ENCODE measurements at regions not wholly inside any gene's neighbourhood (a gene's known extent, or its start where the extent isn't known, plus 50 kb on each side); places are given as distances from the start of the nearest gene placed in this dataset.
"Not testable (repeated sequence)": the region's sequence is repeated elsewhere in the genome, so short reads cannot be mapped to it uniquely, and the experiment has no call there.

- DNase-seq = no peak
Measured at GRCh38 chr2:47964277-47964676, 58.0 kb upstream of the FBXO11 start.

- DNase-seq = no peak
Measured at GRCh38 chr2:47964722-47965434, 58.6 kb upstream of the FBXO11 start.

- DNase-seq = not testable (repeated sequence)
Measured at GRCh38 chr2:47976728-47977127, 70.4 kb upstream of the FBXO11 start.

DNA sequence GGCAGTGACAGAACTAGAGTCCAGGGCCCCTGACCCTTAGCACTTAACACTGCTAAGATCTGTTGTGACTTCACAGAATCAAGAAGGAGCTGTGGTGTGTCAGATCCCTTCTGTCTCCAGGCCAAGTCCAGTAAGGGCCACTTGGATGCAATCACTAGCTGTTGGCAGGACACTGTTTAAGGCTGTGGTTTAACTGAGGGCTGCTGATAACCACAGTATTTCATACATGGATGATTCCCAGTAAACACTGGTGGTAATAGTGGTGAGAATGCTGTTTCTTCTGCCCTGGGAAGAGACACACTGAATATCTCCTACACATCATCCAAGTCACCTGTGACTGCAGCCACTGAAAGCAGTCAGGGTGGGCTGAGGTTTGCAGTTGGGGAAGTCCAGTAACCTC lies 77.7 kb upstream of the FBXO11 start:
- no peak for DNase-seq

DNA sequence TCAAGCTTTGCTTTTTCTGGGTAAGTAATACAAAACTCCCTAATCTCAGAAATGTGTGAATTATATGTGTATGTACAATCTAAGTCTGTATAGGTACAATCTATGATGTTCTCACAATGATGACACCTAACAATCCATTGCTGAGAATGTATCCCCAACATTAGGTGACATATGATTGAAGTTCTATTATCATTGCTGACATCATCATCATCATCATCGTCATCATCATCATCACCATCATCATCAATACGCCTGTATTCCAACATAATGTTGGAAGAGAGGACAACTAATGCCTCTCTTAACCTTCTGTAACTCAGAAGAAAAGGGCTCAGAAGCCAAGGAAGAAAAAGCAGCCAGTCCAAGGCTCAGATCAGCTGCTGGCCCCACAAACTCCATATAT lies 84.2 kb upstream of the FBXO11 start:
- no peak for DNase-seq

- no peak for DNase-seq
Measured at GRCh38 chr2:47992671-47993070, 86.4 kb upstream of the FBXO11 start.

DNA sequence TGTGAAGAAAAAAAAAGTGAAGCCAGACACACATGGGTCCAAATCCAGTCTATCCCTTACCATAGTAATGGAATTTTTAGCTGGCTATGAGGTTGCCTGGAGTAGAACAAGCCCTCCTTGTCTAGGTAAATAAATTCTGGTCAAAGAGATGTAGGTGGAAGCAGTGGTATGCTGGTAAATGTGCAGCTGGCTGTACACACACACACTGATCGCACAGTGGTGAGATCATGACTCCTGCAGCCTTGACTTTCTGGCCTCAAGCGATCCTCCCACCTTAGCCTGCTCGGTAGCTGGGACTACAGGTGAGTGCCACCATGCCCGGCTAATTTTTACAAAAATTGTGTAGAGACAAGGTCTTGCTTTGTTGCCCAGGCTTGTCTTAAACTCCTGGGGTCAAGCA lies 90.5 kb upstream of the FBXO11 start:
- no peak for DNase-seq

DNA sequence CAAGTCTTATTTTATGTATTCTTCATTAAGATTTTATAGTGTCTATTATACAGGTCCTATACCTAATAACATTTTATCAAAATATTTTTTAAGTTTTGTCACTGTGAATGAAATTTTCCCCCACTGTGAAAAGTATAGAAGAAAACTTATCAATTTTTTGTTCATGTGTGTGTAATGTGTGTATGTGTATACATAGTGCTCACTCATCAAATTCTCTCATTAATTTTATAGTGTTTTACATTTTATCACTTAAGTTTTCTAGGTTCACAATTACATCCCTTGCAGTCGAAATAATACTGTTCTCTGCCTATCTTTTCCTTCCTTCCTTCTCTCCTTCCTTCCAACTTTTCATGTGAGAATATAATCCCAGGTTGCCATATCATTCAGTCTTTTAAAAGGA lies 93.2 kb upstream of the FBXO11 start:
- DNase-seq = no peak

- no peak for DNase-seq
Measured at GRCh38 chr2:48001498-48001897, 95.2 kb upstream of the FBXO11 start.

- DNase-seq = no peak
Measured at GRCh38 chr2:48006094-48006493, 99.8 kb upstream of the FBXO11 start.

DNA sequence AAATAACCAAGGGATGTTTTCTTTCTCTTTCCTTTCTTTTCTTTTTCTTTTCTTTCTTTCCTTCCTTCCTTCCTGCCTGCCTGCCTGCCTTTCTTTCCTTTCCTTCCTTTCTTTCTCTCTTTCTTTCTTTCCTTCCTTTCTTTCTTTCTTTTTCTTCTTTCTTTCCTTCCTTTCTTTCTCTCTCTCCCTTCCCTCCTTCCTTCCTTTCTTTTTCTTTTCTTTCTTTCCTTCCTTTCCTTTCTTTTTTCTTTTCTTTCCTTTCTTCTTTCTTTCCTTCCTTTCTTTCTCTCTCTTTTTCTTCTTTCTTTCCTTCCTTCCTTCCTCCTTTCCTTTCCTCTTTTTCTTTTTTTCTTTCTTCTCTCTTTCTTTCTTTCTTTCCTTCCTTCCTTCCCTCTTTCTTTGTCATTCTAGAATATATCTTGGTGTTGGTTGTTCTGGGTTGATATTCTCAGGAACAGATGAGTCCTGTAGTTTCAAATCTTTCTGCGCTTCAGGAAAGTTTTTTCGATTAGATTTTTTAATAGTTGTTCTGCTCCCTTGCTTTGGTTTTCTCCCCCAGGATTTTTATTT lies 101.5 kb upstream of the FBXO11 start:
- DNase-seq = no peak

- no peak for DNase-seq
Measured at GRCh38 chr2:48009256-48009655, 103.0 kb upstream of the FBXO11 start.

- DNase-seq = no peak
Measured at GRCh38 chr2:48015421-48015820, 109.1 kb upstream of the FBXO11 start.

- no peak for DNase-seq
Measured at GRCh38 chr2:48016225-48017019, 110.1 kb upstream of the FBXO11 start.

GRCh38 chr2:48017136-48017535 lies 110.8 kb upstream of the FBXO11 start:
- DNase-seq = no peak

- DNase-seq = no peak
Measured at GRCh38 chr2:48018480-48018879, 112.2 kb upstream of the FBXO11 start.

- no peak for DNase-seq
Measured at GRCh38 chr2:48026865-48027264, 120.6 kb upstream of the FBXO11 start.

GRCh38 chr2:48032765-48033164 lies 126.5 kb upstream of the FBXO11 start:
- no peak for DNase-seq

DNA sequence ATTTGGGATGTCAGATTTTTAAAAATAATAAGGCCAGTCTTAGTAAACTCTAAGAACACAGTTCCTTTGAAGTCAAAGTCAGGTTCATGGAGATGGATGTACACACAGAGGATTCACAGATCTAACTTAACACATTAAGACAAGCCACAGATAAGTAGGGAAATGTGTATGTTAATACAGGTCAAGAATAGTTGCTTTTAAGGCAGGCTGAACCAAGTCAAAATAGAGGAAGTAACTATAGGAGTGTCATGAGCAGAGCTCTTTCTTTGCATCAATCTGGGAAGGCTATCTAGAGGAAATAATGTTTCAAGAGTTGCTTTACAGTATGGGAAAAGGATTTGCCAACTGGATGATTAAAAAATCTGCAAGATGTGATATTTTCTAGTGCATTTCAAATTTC lies 128.0 kb upstream of the FBXO11 start:
- no peak for DNase-seq

DNA sequence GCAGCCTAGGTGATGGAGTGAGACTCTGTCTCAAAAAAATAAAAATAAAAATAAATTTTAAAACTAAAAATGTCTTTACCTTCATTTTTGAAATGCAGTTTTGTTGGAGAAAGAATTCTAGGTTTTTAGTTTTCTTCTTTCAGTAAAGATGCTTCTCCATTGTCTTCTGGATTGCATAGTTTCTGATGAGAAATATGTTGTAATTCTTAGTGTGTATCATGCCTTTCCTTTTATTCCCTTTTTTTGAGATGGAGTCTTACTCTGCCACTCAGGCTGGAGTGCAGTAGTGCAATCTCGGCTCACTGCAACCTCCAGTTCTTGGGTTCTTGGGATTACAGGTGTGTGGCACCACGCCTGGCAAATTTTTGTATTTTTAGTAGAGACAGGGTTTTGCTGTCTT lies 130.0 kb upstream of the FBXO11 start:
- no peak for DNase-seq

DNA sequence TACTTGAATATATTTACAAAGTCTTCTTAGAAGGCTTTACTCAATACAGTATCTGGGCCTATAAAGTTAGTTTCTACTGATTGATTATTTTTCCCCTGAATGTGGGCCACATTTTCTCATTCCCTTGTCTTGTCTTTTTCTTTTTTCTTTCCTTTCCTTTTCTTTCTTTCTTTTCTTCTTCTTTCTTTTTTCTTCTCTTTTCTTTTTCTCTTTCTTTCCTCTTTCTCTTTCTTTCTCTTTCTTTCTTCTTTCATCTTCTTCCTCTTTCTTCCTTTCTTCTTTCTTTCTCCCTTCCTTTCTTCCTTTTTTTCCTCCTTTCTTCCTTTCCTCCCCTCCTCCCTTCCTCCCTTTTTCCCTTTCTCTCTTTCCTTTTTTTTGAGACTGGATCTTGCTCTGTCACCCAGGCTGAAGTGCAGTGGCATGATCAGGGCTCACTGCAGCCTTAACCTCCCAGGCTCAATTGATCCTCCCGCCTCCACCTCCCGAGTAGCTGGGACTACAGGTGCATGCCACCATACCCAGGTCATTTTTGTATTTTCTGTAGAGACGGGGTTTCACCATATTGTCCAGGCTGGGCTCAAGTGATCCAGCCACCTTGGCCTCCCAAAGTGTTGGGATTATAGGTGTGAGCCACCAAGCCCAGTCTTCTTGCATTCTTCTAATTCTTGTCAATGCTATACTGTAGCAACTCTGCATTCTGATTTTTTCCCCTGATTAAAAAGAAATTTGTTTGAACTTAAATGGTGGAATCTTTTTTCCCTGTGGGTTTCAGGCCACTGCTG lies 133.1 kb upstream of the FBXO11 start:
- DNase-seq = no peak

DNA sequence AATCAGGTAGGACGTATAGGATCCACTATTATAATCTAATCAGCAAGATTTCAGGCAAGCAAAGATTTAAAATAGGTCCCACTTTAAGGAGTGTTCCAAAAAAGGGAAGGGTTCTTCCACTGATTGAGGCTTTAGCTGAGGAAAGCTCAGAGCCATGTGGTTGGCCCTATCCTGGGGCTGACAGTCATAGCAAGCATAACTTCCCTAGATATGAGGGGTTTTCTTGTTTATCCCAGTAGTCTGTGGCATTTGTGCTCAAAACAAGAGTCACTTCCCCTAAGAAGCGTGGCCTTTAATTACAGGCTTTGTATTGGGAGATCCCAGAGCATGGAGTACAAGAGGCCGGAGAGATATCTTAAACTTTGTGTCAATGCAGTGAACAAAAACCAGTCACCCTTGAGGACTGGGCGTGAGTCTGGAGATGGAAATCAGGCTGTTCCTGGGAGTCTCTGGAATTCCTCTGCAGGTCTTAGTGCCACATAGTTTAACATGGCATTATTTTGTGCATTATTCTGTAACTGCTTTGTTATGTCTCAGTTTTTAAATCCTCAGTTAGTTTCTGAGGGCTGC lies 136.9 kb upstream of the FBXO11 start:
- no peak for DNase-seq
